NCI-H1105 (cell line): ENCODE measurements at regions not wholly inside any gene's neighbourhood (a gene's known extent, or its start where the extent isn't known, plus 50 kb on each side); places are given as distances from the start of the nearest gene placed in this dataset.

Source experiments
- DNase-seq: peaks from one replicate; lab custom pipeline; 2025; lab: John Stamatoyannopoulos, UW

GRCh38 chr15:38176691-38177090 lies 75.9 kb upstream of the SPRED1 start:
- DNase-seq = no peak

GRCh38 chr15:38182900-38183299 lies 69.7 kb upstream of the SPRED1 start:
- DNase-seq = no peak

- no peak for DNase-seq
These were observed 66.1 kb upstream of the SPRED1 start for GRCh38 chr15:38186507-38186906.

GRCh38 chr15:38187630-38188313 lies 64.9 kb upstream of the SPRED1 start:
- no peak for DNase-seq

- DNase-seq = no peak
These were observed 62.9 kb upstream of the SPRED1 start for GRCh38 chr15:38189671-38190295.

GRCh38 chr15:38190501-38190900 lies 62.1 kb upstream of the SPRED1 start:
- no peak for DNase-seq

- no peak for DNase-seq
These were observed 60.1 kb upstream of the SPRED1 start for GRCh38 chr15:38192496-38192895.

GRCh38 chr15:38193496-38193895 lies 59.1 kb upstream of the SPRED1 start:
- DNase-seq = no peak

GRCh38 chr15:38195191-38195901 lies 57.3 kb upstream of the SPRED1 start:
- no peak for DNase-seq

GRCh38 chr15:38196076-38196475 lies 56.6 kb upstream of the SPRED1 start:
- DNase-seq = no peak

GRCh38 chr15:38197553-38197952 lies 55.1 kb upstream of the SPRED1 start:
- DNase-seq = no peak

- no peak for DNase-seq
These were observed 50.9 kb upstream of the SPRED1 start for GRCh38 chr15:38201714-38202113.

- DNase-seq = no peak
These were observed 50.3 kb upstream of the SPRED1 start for GRCh38 chr15:38202361-38202760.
